GM06990 (cell line): ENCODE measurements at regions not wholly inside any gene's neighbourhood (a gene's known extent, or its start where the extent isn't known, plus 50 kb on each side); places are given as distances from the start of the nearest gene placed in this dataset.
"Not testable (repeated sequence)": the region's sequence is repeated elsewhere in the genome, so short reads cannot be mapped to it uniquely, and the experiment has no call there.

Experiments used
- DNase-seq: peaks from one replicate; pipeline ENCODE4 v3.0.0-alpha.2; 2011; ENCODE audit not compliant: insufficient read length; ENCODE audit errors: extremely low read depth
- H3K27me3 ChIP-seq: replicated peaks from 2 replicates; pipeline ENCODE4 v1.6.0; 2011; ENCODE audit warnings: low read length; ENCODE audit not compliant: control insufficient read depth, insufficient read depth
- H3K36me3 ChIP-seq: 2 replicates; pipeline ENCODE4 v1.5.1; 2011; ENCODE audit warnings: low read length; ENCODE audit not compliant: control insufficient read depth, insufficient read depth
- H3K4me3 ChIP-seq: replicated peaks from 2 replicates; pipeline ENCODE4 v1.5.1; 2011; ENCODE audit warnings: low read depth, mild to moderate bottlenecking, control low read depth, low read length
- TF ChIP-seq, protein P1 (sequence below): IDR thresholded peaks from 2 replicates; pipeline ENCODE4 v1.5.1; 2011; ENCODE audit warnings: low read length, control low read depth, mild to moderate bottlenecking, inconsistent platforms; ENCODE audit not compliant: insufficient read depth, poor library complexity, severe bottlenecking

DNA sequence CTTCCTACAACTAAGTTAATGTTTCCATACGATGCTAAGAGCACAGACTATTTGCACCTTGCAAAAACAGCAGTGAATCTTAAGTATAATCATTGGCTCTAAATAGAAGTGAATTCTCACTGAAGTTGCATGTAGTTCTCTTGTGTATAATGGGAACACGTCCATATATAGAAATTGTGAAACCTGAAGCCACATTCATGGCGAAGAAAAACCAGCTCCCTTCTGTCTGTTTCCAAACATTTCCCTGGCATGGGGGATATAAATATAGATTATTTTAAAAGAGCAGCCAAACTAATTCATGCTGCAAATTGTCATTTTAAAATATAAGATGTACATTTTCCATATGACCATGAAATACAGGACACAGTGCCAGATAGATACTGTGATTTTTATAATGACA lies 71.1 kb downstream of the TRAM1L1 start:
- Histone ChIP-seq H3K36me3 (no peaks in the 10 kb centered on the region), H3K4me3 (no peak overlapping the region), H3K27me3 (no peaks in the 10 kb centered on the region)
- TF ChIP-seq, protein P1, sequence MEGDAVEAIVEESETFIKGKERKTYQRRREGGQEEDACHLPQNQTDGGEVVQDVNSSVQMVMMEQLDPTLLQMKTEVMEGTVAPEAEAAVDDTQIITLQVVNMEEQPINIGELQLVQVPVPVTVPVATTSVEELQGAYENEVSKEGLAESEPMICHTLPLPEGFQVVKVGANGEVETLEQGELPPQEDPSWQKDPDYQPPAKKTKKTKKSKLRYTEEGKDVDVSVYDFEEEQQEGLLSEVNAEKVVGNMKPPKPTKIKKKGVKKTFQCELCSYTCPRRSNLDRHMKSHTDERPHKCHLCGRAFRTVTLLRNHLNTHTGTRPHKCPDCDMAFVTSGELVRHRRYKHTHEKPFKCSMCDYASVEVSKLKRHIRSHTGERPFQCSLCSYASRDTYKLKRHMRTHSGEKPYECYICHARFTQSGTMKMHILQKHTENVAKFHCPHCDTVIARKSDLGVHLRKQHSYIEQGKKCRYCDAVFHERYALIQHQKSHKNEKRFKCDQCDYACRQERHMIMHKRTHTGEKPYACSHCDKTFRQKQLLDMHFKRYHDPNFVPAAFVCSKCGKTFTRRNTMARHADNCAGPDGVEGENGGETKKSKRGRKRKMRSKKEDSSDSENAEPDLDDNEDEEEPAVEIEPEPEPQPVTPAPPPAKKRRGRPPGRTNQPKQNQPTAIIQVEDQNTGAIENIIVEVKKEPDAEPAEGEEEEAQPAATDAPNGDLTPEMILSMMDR: no peak
- no peak for DNase-seq

DNA sequence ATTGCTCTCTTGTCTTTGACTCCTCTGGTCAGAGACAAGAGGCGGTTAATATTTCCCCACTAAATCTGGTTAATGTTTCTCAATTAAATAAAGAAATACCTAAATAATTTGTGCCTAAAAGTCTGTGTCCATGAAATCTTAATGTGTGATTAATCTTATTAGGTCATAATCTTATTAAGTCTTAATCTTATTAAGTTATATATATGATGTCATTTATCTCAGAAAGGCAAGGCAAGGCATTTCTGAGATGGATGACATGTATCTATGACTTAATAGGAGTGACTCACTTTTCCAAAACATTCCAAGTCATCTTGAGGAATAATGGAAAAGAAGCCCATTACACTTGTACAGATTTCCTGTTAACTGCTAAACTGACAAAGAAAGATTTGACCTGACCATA lies 74.7 kb downstream of the TRAM1L1 start:
- Histone ChIP-seq H3K36me3 (no peaks in the 10 kb centered on the region), H3K27me3 (no peaks in the 10 kb centered on the region), H3K4me3 (no peak overlapping the region)
- TF ChIP-seq, protein P1: no peak
- DNase-seq: no peak

DNA sequence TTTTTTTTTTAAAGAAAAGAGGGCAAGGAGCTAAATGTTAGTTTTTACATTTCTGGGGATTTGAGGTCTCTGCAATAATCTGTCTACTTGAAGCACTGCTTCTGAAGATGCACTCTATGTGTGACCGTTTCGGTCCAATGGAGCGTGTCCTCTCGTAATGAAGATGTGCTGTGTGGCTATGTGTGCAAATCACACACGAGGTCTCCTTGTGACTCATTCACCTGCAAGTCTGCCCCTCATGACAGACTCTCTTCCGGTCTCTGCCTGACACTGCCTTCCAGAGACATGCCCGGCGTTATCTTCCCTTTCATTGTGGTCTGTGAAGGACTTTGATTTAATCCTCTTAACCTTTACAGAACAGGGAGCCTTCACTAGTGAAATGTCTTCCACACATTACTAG lies 84.3 kb downstream of the TRAM1L1 start:
- H3K36me3 ChIP-seq: no peaks in the 10 kb centered on the region
- no peak overlapping the region for H3K4me3 ChIP-seq
- DNase-seq: peak; percentile 13
- H3K27me3 ChIP-seq: no peaks in the 10 kb centered on the region
- TF ChIP-seq, protein P1: no peak

DNA sequence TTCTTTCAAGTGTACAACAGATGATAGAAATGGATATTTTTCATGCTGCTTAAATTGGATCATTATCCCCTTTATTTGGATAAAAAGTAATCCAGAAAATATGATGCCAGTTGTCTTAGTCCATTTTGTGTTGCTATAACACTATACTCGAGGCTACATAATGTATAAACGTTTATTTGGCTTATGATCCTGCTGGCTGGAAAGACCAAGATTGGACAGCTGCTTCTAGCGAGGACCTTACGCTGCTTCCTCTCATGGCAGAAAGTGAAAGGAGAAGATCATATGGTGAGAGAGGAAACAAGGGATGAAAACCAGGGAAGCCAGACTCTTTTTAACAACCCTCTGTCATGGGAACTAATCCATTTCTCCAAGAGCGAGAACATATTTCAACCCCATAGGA lies 102.7 kb downstream of the TRAM1L1 start:
- no peak overlapping the region for H3K4me3 ChIP-seq
- no peaks in the 10 kb centered on the region for H3K36me3 ChIP-seq
- DNase-seq: no peak
- TF ChIP-seq, protein P1: no peak
- H3K27me3 ChIP-seq: no peaks in the 10 kb centered on the region

DNA sequence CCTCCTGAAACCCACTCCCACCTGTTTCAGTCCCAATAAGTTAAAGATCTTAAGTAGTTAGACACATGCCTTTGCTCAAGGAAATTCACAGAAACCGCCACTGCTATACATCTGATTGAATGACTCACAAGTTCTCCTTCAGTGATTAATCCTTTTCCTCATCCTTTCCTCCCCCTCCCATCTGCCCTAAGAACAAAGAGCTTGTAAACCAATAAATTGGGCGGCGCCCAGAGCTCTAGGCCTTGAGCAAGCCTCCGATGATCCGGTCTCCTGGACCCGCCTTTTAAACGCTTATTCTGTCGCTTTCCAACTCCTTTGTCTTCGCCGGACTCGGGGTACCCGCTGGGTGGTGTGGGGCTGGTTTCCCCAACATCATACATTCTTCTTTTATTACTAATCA lies 104.9 kb downstream of the TRAM1L1 start:
- not testable (repeated sequence) for H3K4me3 ChIP-seq, DNase-seq, H3K36me3 ChIP-seq, H3K27me3 ChIP-seq

DNA sequence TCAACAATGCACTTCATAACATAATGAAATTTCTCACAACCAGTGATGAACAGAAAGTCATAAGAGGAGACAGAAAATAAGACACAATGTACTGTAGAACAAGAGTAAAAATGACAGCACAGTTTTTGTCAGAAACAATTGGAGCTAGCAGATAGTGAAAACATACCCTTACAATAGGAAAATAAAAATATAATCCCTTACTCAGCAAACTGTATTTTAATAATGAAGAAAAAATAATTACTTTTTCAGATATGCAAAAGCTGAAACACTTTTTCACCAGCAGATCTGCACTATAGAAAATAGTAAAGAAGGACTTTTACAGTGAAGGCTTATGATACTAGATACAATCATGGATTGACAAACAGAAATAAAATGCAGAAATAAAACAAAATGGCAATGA lies 126.3 kb downstream of the TRAM1L1 start:
- H3K27me3 ChIP-seq: no peaks in the 10 kb centered on the region
- no peak for DNase-seq
- TF ChIP-seq, protein P1: no peak
- H3K36me3 ChIP-seq: no peaks in the 10 kb centered on the region
- H3K4me3 ChIP-seq: no peak overlapping the region
